Activated CD8-positive, alpha-beta memory T cell treated with anti-CD3 and anti-CD28 coated beads for 48 hours (primary cell): ENCODE measurements at regions not wholly inside any gene's neighbourhood (a gene's known extent, or its start where the extent isn't known, plus 50 kb on each side); places are given as distances from the start of the nearest gene placed in this dataset.
"Not testable (repeated sequence)": the region's sequence is repeated elsewhere in the genome, so short reads cannot be mapped to it uniquely, and the experiment has no call there.

Experiments used
- DNase-seq, 3 experiments: peaks; one replicate each; pipeline ENCODE4 v3.0.0-alpha.2; 2020; ENCODE audit warnings: low read depth in 2 of 3, low spot score in 2 of 3

- no peak for DNase-seq
Observed at GRCh38 chr14:101616202-101616601, 54.9 kb downstream of the DIO3 start.

GRCh38 chr14:101619484-101619883 lies 58.2 kb downstream of the DIO3 start:
- DNase-seq: no peak

- DNase-seq: no peak
Observed at GRCh38 chr14:101620031-101620788, 58.9 kb downstream of the DIO3 start.

- DNase-seq: no peak
Observed at GRCh38 chr14:101620821-101621785, 59.8 kb downstream of the DIO3 start.

- no peak for DNase-seq
Observed at GRCh38 chr14:101622251-101623076, 61.2 kb downstream of the DIO3 start.

GRCh38 chr14:101623077-101623372 lies 61.7 kb downstream of the DIO3 start:
- DNase-seq: no peak

- no peak for DNase-seq
Observed at GRCh38 chr14:101623685-101624444, 62.6 kb downstream of the DIO3 start.

- DNase-seq: no peak
Observed at GRCh38 chr14:101624536-101624935, 63.2 kb downstream of the DIO3 start.

GRCh38 chr14:101625336-101626097 lies 64.2 kb downstream of the DIO3 start:
- no peak for DNase-seq

- DNase-seq: no peak
Observed at GRCh38 chr14:101626331-101626730, 65.0 kb downstream of the DIO3 start.

- DNase-seq: no peak
Observed at GRCh38 chr14:101627915-101628262, 66.6 kb downstream of the DIO3 start.

- DNase-seq: peak; percentile 54 to 63 (median 60)
Observed at GRCh38 chr14:101628471-101628966, 67.2 kb downstream of the DIO3 start.

- DNase-seq: no peak
Observed at GRCh38 chr14:101628975-101629374, 67.7 kb downstream of the DIO3 start.

GRCh38 chr14:101630056-101630965 lies 69.0 kb downstream of the DIO3 start:
- DNase-seq: no peak

- DNase-seq: no peak
Observed at GRCh38 chr14:101631199-101631598, 69.9 kb downstream of the DIO3 start.

- not testable (repeated sequence) for DNase-seq
Observed at GRCh38 chr14:101631970-101632369, 70.7 kb downstream of the DIO3 start.

GRCh38 chr14:101632520-101632919 lies 71.2 kb downstream of the DIO3 start:
- no peak for DNase-seq

- DNase-seq: no peak
Observed at GRCh38 chr14:101633276-101633675, 72.0 kb downstream of the DIO3 start.
